Stomach (tissue), 8 donors: ENCODE measurements at regions not wholly inside any gene's neighbourhood (a gene's known extent, or its start where the extent isn't known, plus 50 kb on each side); places are given as distances from the start of the nearest gene placed in this dataset.

Experiments
- DNase-seq, 2 donors: peaks; one replicate each; pipeline versions ENCODE4 v3.0.0 to v3.0.0-alpha.2; 2013 to 2019
- H3K27ac ChIP-seq, 5 donors: fragments of 200-600 bp in 4 of 5; sonication (generic) in 4 of 5; one replicate each; pipeline ENCODE4 v1.5.1; 2013 to 2019; ENCODE audit warnings: mild to moderate bottlenecking in 1 of 5, moderate library complexity in 1 of 5
- H3K27me3 ChIP-seq, 3 donors: fragments of 200-600 bp; sonication (generic); one replicate each; pipeline ENCODE4 v1.5.1; 2017 to 2019; ENCODE audit warnings: mixed run types in 1 of 3
- H3K36me3 ChIP-seq, 4 donors: fragments of 200-600 bp; sonication (generic); 1 replicate in 3 of 4; 2 replicates in 1 of 4; pipeline ENCODE4 v1.5.1; 2016 to 2019
- H3K4me1 ChIP-seq, 4 donors: fragments of 200-600 bp; sonication (generic); one replicate each; pipeline ENCODE4 v1.5.1; 2016 to 2019
- H3K4me3 ChIP-seq, 4 donors: fragments of 200-600 bp; sonication (generic) in 3 of 4; one replicate each; pipeline ENCODE4 v1.5.1; 2016 to 2019; ENCODE audit warnings: mild to moderate bottlenecking in 1 of 4
- H3K9me3 ChIP-seq, 4 donors: fragments of 200-600 bp; sonication (generic); one replicate each; pipeline ENCODE4 v1.5.1; 2016 to 2019
- EP300 ChIP-seq: sonication (generic); formaldehyde crosslinking; IDR thresholded peaks from one replicate; pipeline ENCODE4 v1.6.1; 2017; ENCODE audit warnings: antibody characterized with exemption
- POLR2A ChIP-seq, 4 donors: fragments of 450-650 bp; IDR thresholded peaks; one replicate each; pipeline ENCODE4 v1.6.1; 2016; ENCODE audit warnings: antibody characterized with exemption in 4 of 4, control low read depth in 2 of 4, mild to moderate bottlenecking in 1 of 4, moderate library complexity in 1 of 4
- POLR2AphosphoS5 ChIP-seq, 3 donors: sonication (generic); formaldehyde crosslinking; IDR thresholded peaks; one replicate each; pipeline ENCODE4 v1.6.1; 2016; ENCODE audit warnings: antibody characterized with exemption in 3 of 3
- WGBS, 5 donors: extraction: QIAGEN DNeasy Blood & Tissue Kit in 3 of 5; methylation state at CpG; one replicate each; pipeline versions ENCODE4 v1.1.5 to v1.1.7; 2013 to 2018; 5-methylcytosine and 5-hydroxymethylcytosine counted together
- intact Hi-C: fragments of 100-400 bp; cut with DNase I; formaldehyde crosslinking; loops from one replicate; pipeline ENCODE4 v1.15.1; 2023; ENCODE audit warnings: low total_unique reads
- TF ChIP-seq, protein P1 (sequence below), 7 experiments: fragments of 450-650 bp in 4 of 7; fragments of 200-600 bp in 3 of 7; sonication (generic) in 3 of 7; IDR thresholded peaks; one replicate each; pipeline ENCODE4 v1.5.1; 2016 to 2019; ENCODE audit warnings: antibody characterized with exemption in 7 of 7, control low read depth in 2 of 7, mild to moderate bottlenecking in 1 of 7
- donor health status: healthy with polysubstance abuse.
- donor health status: Bipolar disorder and iron deficiency.
- donor health status: healthy.

DNA sequence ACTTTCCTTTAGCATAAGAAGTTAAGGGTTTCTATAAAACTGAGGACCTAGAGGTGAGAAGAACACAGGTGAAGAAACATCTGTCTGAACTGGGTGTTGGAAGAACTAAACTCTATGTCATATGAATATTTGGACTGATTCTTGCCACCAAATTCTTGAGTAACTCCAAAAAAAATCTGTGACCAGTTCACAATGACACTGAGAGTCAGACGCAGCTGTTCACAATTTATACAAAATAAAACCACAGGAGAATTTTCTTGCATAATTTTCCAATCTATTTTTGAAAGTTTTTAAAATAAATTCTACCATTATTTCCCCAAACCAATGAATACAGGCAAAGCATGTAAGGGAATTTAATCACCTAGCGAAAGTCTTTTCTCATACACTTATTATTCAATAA is 148.1 kb upstream of the TCF21 start:
- H3K9me3 ChIP-seq: no peaks in the 10 kb centered on the region
- H3K27ac ChIP-seq: peak overlapping the region in 1 of 5 donors; percentile 24
- no peak overlapping the region for H3K4me3 ChIP-seq
- DNase-seq: no peak
- no peaks in the 10 kb centered on the region for H3K4me1 ChIP-seq
- intact Hi-C loops: no loop called here
- WGBS, 5 donors: 83 to 87% (median 87%) methylated on average over 2 of the region's 2 CpGs
- no peaks in the 10 kb centered on the region for H3K36me3 ChIP-seq
- no peaks in the 10 kb centered on the region for H3K27me3 ChIP-seq
- TF ChIP-seq, protein P1, sequence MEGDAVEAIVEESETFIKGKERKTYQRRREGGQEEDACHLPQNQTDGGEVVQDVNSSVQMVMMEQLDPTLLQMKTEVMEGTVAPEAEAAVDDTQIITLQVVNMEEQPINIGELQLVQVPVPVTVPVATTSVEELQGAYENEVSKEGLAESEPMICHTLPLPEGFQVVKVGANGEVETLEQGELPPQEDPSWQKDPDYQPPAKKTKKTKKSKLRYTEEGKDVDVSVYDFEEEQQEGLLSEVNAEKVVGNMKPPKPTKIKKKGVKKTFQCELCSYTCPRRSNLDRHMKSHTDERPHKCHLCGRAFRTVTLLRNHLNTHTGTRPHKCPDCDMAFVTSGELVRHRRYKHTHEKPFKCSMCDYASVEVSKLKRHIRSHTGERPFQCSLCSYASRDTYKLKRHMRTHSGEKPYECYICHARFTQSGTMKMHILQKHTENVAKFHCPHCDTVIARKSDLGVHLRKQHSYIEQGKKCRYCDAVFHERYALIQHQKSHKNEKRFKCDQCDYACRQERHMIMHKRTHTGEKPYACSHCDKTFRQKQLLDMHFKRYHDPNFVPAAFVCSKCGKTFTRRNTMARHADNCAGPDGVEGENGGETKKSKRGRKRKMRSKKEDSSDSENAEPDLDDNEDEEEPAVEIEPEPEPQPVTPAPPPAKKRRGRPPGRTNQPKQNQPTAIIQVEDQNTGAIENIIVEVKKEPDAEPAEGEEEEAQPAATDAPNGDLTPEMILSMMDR (IDR thresholded peaks at IDR 0.05): no peak
- TF ChIP-seq POLR2A (IDR thresholded peaks at IDR 0.05) (no peak), POLR2AphosphoS5 (IDR thresholded peaks at IDR 0.05) (no peak)

DNA sequence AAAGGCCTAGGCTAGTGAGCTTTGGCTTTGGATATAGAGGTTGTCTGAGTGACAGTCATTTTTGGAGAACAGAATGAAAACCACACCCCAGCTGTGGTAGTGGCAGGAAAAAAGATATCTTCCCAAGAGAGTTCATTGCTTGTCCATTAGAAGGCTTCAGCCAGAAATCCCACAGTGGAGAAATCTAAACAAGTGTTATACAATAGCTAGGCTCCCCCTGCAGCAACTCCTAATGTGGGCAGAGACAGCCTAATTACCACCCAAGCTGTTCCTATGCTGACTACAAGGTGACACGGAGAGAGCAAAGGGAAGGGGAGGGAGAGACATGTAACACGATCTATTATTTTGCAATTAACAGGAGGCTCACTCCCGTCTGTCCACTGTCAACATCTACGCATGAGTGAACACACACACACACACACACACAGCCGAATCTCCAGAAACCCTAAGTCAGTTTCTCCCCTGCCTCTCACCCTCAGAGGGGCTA is 147.5 kb upstream of the TCF21 start:
- no peaks in the 10 kb centered on the region for H3K9me3 ChIP-seq
- TF ChIP-seq, protein P1 (IDR thresholded peaks at IDR 0.05): no peak
- no peak for TF ChIP-seq POLR2A (IDR thresholded peaks at IDR 0.05)
- peak in 1 of 3 donors; percentile 17 for TF ChIP-seq POLR2AphosphoS5 (IDR thresholded peaks at IDR 0.05)
- TF ChIP-seq EP300: no peak
- no peak overlapping the region for H3K4me3 ChIP-seq
- peak in 1 of 2 donors; percentile 28 for DNase-seq
- peak overlapping the region in 1 of 5 donors; percentile 24 for H3K27ac ChIP-seq
- no peaks in the 10 kb centered on the region for H3K4me1 ChIP-seq
- no peaks in the 10 kb centered on the region for H3K36me3 ChIP-seq
- intact Hi-C loops: no loop called here
- no peaks in the 10 kb centered on the region for H3K27me3 ChIP-seq
- 28 to 50% (median 41%) methylated on average over 5 of the region's 5 CpGs for WGBS, 5 donors

DNA sequence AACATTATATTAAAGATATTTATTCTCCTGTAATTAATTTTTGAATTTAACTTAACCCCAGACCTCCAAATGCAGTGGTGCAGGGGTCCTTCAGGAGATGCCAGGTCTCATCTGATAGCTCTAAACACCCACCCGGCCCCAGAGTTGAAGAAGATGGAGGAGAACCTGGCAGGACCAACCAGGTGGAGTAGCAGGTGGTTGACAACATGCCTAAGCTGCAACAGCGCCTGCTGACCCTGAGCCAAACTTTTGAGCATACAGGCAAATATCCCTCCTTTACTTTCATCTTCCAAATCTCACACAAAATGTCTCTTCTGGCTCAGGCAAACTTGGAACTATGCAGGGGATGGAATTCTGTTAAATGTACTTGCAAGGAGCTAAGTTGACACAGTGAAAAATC is 145.3 kb upstream of the TCF21 start:
- Histone ChIP-seq H3K9me3 (no peaks in the 10 kb centered on the region), H3K27ac (no peak overlapping the region), H3K4me1 (no peaks in the 10 kb centered on the region), H3K4me3 (no peak overlapping the region), H3K27me3 (no peaks in the 10 kb centered on the region), H3K36me3 (no peaks in the 10 kb centered on the region)
- intact Hi-C loops: no loop called here
- no peak for DNase-seq
- WGBS, 5 donors: 60 to 84% (median 72%) methylated on average over 2 of the region's 2 CpGs
- TF ChIP-seq POLR2AphosphoS5 (IDR thresholded peaks at IDR 0.05) (no peak), POLR2A (IDR thresholded peaks at IDR 0.05) (no peak), EP300 (no peak)
- TF ChIP-seq, protein P1 (IDR thresholded peaks at IDR 0.05): no peak

GRCh38 chr6:133746417-133746770 is 142.5 kb upstream of the TCF21 start:
- Histone ChIP-seq H3K4me1 (no peaks in the 10 kb centered on the region), H3K27ac (no peak overlapping the region), H3K27me3 (no peaks in the 10 kb centered on the region), H3K9me3 (no peaks in the 10 kb centered on the region), H3K4me3 (no peak overlapping the region), H3K36me3 (no peaks in the 10 kb centered on the region)
- 90 to 94% (median 93%) methylated on average over 3 of the region's 3 CpGs for WGBS, 5 donors
- TF ChIP-seq POLR2AphosphoS5 (IDR thresholded peaks at IDR 0.05) (no peak), EP300 (no peak), POLR2A (IDR thresholded peaks at IDR 0.05) (no peak)
- TF ChIP-seq, protein P1 (IDR thresholded peaks at IDR 0.05): no peak
- no peak for DNase-seq
- intact Hi-C loops: no loop called here
